Lower leg skin (tissue), 3 donors: ENCODE measurements at regions not wholly inside any gene's neighbourhood (a gene's known extent, or its start where the extent isn't known, plus 50 kb on each side); places are given as distances from the start of the nearest gene placed in this dataset.

ENCODE experiments used
- POLR2A ChIP-seq, 2 donors: fragments of 450-650 bp; IDR thresholded peaks; one replicate each; pipeline ENCODE4 v1.6.1; 2016 to 2017; ENCODE audit warnings: antibody characterized with exemption in 2 of 2, mild to moderate bottlenecking in 1 of 2, moderate library complexity in 1 of 2
- TF ChIP-seq, protein P1 (sequence below), 3 donors: fragments of 450-650 bp; IDR thresholded peaks; one replicate each; pipeline ENCODE4 v1.5.1; 2016; ENCODE audit warnings: antibody characterized with exemption in 3 of 3, mild to moderate bottlenecking in 3 of 3, moderate library complexity in 2 of 3

DNA sequence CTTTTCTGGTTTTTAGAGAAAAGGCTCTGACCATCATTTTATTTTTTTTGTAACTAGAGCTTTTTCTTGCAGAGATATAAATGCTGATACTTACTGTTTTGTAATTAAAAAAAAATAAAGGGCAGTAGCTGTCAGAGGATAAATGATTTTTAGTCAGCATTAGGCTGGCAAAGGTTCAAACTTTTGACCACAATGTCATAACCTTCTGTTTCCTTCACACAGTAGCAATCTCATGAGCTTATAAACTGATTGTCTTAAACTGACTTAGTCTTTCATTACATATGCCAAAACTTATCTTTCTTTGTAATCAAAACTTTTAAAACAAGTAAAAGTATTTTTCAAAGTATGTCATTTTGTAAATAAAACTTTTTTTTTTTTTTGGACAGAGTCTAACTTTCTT is 841.9 kb downstream of the OTOL1 start:
- TF ChIP-seq POLR2A (IDR thresholded peaks at IDR 0.05): no peak
- TF ChIP-seq, protein P1, sequence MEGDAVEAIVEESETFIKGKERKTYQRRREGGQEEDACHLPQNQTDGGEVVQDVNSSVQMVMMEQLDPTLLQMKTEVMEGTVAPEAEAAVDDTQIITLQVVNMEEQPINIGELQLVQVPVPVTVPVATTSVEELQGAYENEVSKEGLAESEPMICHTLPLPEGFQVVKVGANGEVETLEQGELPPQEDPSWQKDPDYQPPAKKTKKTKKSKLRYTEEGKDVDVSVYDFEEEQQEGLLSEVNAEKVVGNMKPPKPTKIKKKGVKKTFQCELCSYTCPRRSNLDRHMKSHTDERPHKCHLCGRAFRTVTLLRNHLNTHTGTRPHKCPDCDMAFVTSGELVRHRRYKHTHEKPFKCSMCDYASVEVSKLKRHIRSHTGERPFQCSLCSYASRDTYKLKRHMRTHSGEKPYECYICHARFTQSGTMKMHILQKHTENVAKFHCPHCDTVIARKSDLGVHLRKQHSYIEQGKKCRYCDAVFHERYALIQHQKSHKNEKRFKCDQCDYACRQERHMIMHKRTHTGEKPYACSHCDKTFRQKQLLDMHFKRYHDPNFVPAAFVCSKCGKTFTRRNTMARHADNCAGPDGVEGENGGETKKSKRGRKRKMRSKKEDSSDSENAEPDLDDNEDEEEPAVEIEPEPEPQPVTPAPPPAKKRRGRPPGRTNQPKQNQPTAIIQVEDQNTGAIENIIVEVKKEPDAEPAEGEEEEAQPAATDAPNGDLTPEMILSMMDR (IDR thresholded peaks at IDR 0.05): no peak
